ENCODE measurements at regions not wholly inside any gene's neighbourhood (a gene's known extent, or its start where the extent isn't known, plus 50 kb on each side); places are given as distances from the start of the nearest gene placed in this dataset.
"Not testable (repeated sequence)": the region's sequence is repeated elsewhere in the genome, so short reads cannot be mapped to it uniquely, and the experiment has no call there.

DNA sequence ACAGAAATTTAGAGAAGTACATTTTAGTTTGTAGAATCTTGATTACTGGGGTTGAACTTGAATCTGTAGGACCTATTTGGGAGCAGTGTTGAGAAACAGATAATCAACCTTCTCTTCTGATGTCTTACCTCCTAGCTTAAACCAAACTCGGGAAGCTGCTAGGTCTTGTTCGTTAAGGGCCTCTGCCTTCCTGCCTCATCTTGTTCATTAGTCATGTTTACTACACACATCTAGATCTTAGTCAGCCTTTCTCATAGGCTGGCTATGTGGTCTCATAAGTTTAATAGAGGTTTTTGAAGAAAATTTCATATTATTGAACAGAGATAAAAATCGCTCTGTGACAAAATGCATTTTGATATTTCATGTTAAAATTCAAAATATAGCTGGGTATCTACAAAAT is 331.0 kb upstream of the EDIL3 start:
- no peak for TF ChIP-seq CTCF (IDR thresholded peaks at IDR 0.05)
- no peaks in the 10 kb centered on the region for H3K36me3 ChIP-seq
- intact Hi-C loops (cut with DNase I) = no loop called here
- no peak for DNase-seq
- no peak overlapping the region for H3K27ac ChIP-seq
- H3K4me1 ChIP-seq = no peaks in the 10 kb centered on the region
- no peak for ATAC-seq
- H3K4me3 ChIP-seq = no peak overlapping the region
- no peaks in the 10 kb centered on the region for H3K9me3 ChIP-seq
- no peaks in the 10 kb centered on the region for H3K27me3 ChIP-seq (ENCODE audit: low read depth)

DNA sequence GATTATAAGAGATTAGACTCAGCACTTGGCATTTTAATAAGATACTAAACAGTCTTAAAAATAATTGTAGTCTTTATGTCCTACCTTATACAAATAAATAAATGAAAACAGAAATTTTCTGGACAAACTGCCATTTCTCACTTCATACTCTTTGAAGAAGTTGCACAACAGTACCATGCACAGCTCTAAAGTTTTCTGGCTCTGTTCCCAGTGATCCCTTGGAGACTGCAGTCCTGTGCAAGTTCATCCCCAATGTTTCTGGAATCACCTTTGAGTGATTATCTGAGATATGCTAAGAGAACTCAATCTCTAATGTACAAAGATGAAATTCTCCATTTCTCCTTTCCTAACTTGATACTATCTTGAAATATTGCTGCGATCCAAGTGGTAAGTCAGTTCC is 330.4 kb upstream of the EDIL3 start:
- TF ChIP-seq CTCF (IDR thresholded peaks at IDR 0.05) = no peak

GRCh38 chr5:84709075-84709474 is 324.4 kb upstream of the EDIL3 start:
- Histone ChIP-seq H3K36me3 (no peaks in the 10 kb centered on the region), H3K9me3 (no peaks in the 10 kb centered on the region), H3K4me1 (no peaks in the 10 kb centered on the region), H3K27ac (no peak overlapping the region), H3K4me3 (no peak overlapping the region), H3K27me3 (ENCODE audit: low read depth) (no peaks in the 10 kb centered on the region)
- no peak for TF ChIP-seq CTCF (IDR thresholded peaks at IDR 0.05)
- ATAC-seq (no peak), DNase-seq (no peak)
- intact Hi-C loops (cut with DNase I) = no loop called here

More for the DNA sequence above, 330.4 kb upstream of the EDIL3 start:
- ATAC-seq (no peak), DNase-seq (no peak)
- H3K4me1 ChIP-seq = no peaks in the 10 kb centered on the region
- no peak overlapping the region for H3K27ac ChIP-seq
- no peaks in the 10 kb centered on the region for H3K36me3 ChIP-seq
- H3K4me3 ChIP-seq = no peak overlapping the region
- intact Hi-C loops (cut with DNase I) = no loop called here
- no peaks in the 10 kb centered on the region for H3K9me3 ChIP-seq
- no peaks in the 10 kb centered on the region for H3K27me3 ChIP-seq (ENCODE audit: low read depth)

GRCh38 chr5:84706678-84707641 is 322.3 kb upstream of the EDIL3 start:
- TF ChIP-seq CTCF (IDR thresholded peaks at IDR 0.05) = no peak
- Histone ChIP-seq H3K4me1 (no peaks in the 10 kb centered on the region), H3K4me3 (no peak overlapping the region), H3K27me3 (ENCODE audit: low read depth) (no peaks in the 10 kb centered on the region), H3K36me3 (no peaks in the 10 kb centered on the region), H3K27ac (no peak overlapping the region), H3K9me3 (no peaks in the 10 kb centered on the region)
- no peak for ATAC-seq
- DNase-seq = no peak
- intact Hi-C loops (cut with DNase I) = no loop called here

GRCh38 chr5:84700545-84700944 is 315.9 kb upstream of the EDIL3 start:
- not testable (repeated sequence) for H3K27ac ChIP-seq

GRCh38 chr5:84696651-84697050 is 312.0 kb upstream of the EDIL3 start:
- H3K27me3 ChIP-seq (ENCODE audit: low read depth) = no peaks in the 10 kb centered on the region
- TF ChIP-seq CTCF (IDR thresholded peaks at IDR 0.05) = no peak
- ATAC-seq = no peak
- no peak overlapping the region for H3K4me3 ChIP-seq
- H3K36me3 ChIP-seq = no peaks in the 10 kb centered on the region
- peaks cover 5% of the 10 kb centered on the region for H3K9me3 ChIP-seq
- intact Hi-C loops (cut with DNase I) = no loop called here
- DNase-seq = no peak
- H3K4me1 ChIP-seq = no peaks in the 10 kb centered on the region
- H3K27ac ChIP-seq = no peak overlapping the region

More at GRCh38 chr5:84700545-84700944, 315.9 kb upstream of the EDIL3 start:
- H3K9me3 ChIP-seq; H3K27me3 ChIP-seq (ENCODE audit: low read depth); ATAC-seq; H3K36me3 ChIP-seq; H3K4me1 ChIP-seq; DNase-seq; H3K4me3 ChIP-seq; intact Hi-C loops (cut with DNase I): not testable (repeated sequence)
